ENCODE measurements at regions not wholly inside any gene's neighbourhood (a gene's known extent, or its start where the extent isn't known, plus 50 kb on each side); places are given as distances from the start of the nearest gene placed in this dataset.
"Not testable (repeated sequence)": the region's sequence is repeated elsewhere in the genome, so short reads cannot be mapped to it uniquely, and the experiment has no call there.

GRCh38 chr3:153958635-153959595, 162.3 kb upstream of the ARHGEF26 start:
- no peak for DNase-seq (ENCODE audit: low read depth in 4 of 4, low spot score in 2 of 4)

GRCh38 chr3:153960458-153961074, 160.6 kb upstream of the ARHGEF26 start:
- no peak for DNase-seq (ENCODE audit: low read depth in 4 of 4, low spot score in 2 of 4)

GRCh38 chr3:153961494-153961893, 159.7 kb upstream of the ARHGEF26 start:
- DNase-seq (ENCODE audit: low read depth in 4 of 4, low spot score in 2 of 4): no peak

- DNase-seq (ENCODE audit: low read depth in 4 of 4, low spot score in 2 of 4): no peak
Measured at GRCh38 chr3:153963012-153963411, 158.2 kb upstream of the ARHGEF26 start.

GRCh38 chr3:153967260-153967659, 153.9 kb upstream of the ARHGEF26 start:
- DNase-seq (ENCODE audit: low read depth in 4 of 4, low spot score in 2 of 4): no peak

- no peak for DNase-seq (ENCODE audit: low read depth in 4 of 4, low spot score in 2 of 4)
Measured at GRCh38 chr3:153970047-153970446, 151.1 kb upstream of the ARHGEF26 start.

- peak in 2 of 4 donors; percentile 8 to 11 for DNase-seq (ENCODE audit: low read depth in 4 of 4, low spot score in 2 of 4)
Measured at GRCh38 chr3:153970741-153971347, 150.3 kb upstream of the ARHGEF26 start.

GRCh38 chr3:153972862-153973261, 148.3 kb upstream of the ARHGEF26 start:
- no peak for DNase-seq (ENCODE audit: low read depth in 4 of 4, low spot score in 2 of 4)

- DNase-seq (ENCODE audit: low read depth in 4 of 4, low spot score in 2 of 4): no peak
Measured at GRCh38 chr3:153973722-153974265, 147.4 kb upstream of the ARHGEF26 start.

GRCh38 chr3:153974614-153975013, 146.6 kb upstream of the ARHGEF26 start:
- no peak for DNase-seq (ENCODE audit: low read depth in 4 of 4, low spot score in 2 of 4)

GRCh38 chr3:153976891-153977554, 144.2 kb upstream of the ARHGEF26 start:
- DNase-seq (ENCODE audit: low read depth in 4 of 4, low spot score in 2 of 4): no peak

- DNase-seq (ENCODE audit: low read depth in 4 of 4, low spot score in 2 of 4): no peak
Measured at GRCh38 chr3:153978006-153978405, 143.2 kb upstream of the ARHGEF26 start.

GRCh38 chr3:153979418-153980251, 141.6 kb upstream of the ARHGEF26 start:
- no peak for DNase-seq (ENCODE audit: low read depth in 4 of 4, low spot score in 2 of 4)

GRCh38 chr3:153980252-153980590, 141.0 kb upstream of the ARHGEF26 start:
- DNase-seq (ENCODE audit: low read depth in 4 of 4, low spot score in 2 of 4): no peak

- DNase-seq (ENCODE audit: low read depth in 4 of 4, low spot score in 2 of 4): not testable (repeated sequence)
Measured at GRCh38 chr3:153997364-153997763, 123.8 kb upstream of the ARHGEF26 start.

GRCh38 chr3:154003649-154004048, 117.5 kb upstream of the ARHGEF26 start:
- no peak for DNase-seq (ENCODE audit: low read depth in 4 of 4, low spot score in 2 of 4)

GRCh38 chr3:154011036-154011435, 110.2 kb upstream of the ARHGEF26 start:
- no peak for DNase-seq (ENCODE audit: low read depth in 4 of 4, low spot score in 2 of 4)

- DNase-seq (ENCODE audit: low read depth in 4 of 4, low spot score in 2 of 4): no peak
Measured at GRCh38 chr3:154013736-154014135, 107.5 kb upstream of the ARHGEF26 start.

- no peak for DNase-seq (ENCODE audit: low read depth in 4 of 4, low spot score in 2 of 4)
Measured at GRCh38 chr3:154015307-154015706, 105.9 kb upstream of the ARHGEF26 start.
